ENCODE measurements at regions not wholly inside any gene's neighbourhood (a gene's known extent, or its start where the extent isn't known, plus 50 kb on each side); places are given as distances from the start of the nearest gene placed in this dataset.

GRCh38 chr2:217393585-217394032 lies 533.7 kb upstream of the TNP1 start:
- DNase-seq = peak in 14 of 42 donors; percentile 3 to 53 (median 25)
- intact Hi-C loops (cut with DNase I) = no loop called here

GRCh38 chr2:217392930-217393584 lies 533.2 kb upstream of the TNP1 start:
- no peak for DNase-seq
- intact Hi-C loops (cut with DNase I) = no loop called here

- no peak for DNase-seq
- intact Hi-C loops (cut with DNase I) = no loop called here
Observed at GRCh38 chr2:217387776-217388387, 528.0 kb upstream of the TNP1 start.

GRCh38 chr2:217386041-217386440 lies 526.2 kb upstream of the TNP1 start:
- no peak for DNase-seq
- intact Hi-C loops (cut with DNase I) = no loop called here

DNA sequence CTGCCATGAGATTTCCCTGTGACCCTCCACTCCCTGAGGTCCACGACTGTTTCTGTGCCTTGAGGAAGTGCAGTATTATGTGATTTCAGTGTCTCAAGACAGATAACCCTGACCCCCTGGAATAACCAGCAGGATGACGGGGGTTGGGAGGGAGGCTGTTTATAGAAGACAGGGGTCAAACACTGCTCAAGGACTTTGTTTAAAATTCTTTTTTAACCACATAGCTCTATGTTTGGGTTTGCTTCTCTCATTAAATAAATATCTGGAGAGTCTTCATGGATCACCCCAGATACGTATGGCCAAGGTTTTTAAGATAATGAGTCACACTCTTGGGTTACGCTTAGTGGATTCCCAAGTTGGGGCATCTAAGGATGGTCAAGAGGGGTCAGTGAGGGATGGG lies 523.8 kb upstream of the TNP1 start:
- no peak for DNase-seq
- intact Hi-C loops (cut with DNase I) = no loop called here

DNA sequence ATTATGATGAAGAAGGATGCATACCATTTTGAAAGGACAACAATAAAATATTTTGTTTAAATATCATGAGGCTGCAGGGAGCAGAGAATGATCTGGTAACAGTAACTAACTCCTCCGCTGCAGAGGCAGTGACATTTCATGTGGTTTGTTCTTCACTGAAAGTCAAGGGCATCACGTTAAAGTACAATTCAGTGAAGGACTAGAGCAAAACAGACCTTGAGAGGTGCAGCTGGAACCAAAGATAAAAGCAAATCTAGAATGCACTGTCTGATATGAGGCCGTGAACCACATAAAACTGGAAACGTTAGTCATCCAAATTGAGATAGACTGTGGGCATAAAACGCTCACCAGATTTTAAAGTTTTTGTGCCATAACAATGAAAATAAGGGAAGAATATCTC lies 522.9 kb upstream of the TNP1 start:
- intact Hi-C loops (cut with DNase I) = no loop called here
- no peak for DNase-seq

- no peak for DNase-seq
- intact Hi-C loops (cut with DNase I) = no loop called here
Observed at GRCh38 chr2:217379807-217380206, 519.9 kb upstream of the TNP1 start.

DNA sequence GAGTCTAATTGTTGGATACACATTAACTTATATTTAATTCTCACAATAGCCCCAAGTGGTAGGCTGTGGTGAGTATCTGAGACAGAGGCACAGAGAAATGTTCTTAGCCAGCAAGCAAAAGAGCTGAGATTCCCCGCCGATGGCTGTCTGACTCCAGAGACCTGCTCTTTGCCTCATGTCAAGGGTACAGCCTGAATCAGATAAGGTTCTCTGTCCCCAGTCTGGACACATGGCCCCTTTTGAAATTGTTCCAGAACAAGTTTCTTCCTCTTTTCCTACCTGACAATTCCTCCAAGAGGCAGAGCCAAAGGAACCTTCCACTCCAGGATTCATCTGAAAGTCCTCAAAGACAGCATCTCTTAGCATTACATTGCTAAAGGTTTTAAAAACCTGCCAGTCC lies 512.9 kb upstream of the TNP1 start:
- intact Hi-C loops (cut with DNase I) = no loop called here

DNA sequence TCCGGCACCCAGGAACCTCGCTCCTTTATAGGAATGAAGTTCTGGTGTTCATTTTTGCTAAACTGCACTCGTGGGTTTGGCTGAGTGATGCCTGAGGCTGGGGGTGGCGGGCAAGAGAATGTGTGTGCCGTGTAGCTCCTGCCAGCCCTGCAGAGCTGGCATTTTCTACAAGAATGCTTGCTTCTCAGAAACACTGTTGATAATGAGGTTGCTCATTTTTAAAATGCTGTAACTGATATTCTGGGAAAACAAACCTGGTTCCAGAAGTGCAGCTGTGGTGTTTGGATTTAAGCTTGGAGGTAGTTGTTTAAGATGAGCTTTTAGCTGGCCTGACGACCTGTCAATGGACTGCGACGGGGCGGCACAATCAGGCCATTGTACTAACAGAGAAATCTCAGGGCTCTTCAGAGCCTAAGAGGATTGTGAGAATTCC lies 511.9 kb upstream of the TNP1 start:
- peak; percentile 17 to 82 (median 53) for DNase-seq
- intact Hi-C loops (cut with DNase I) = no loop called here

More for the DNA sequence above, 512.9 kb upstream of the TNP1 start:
- no peak for DNase-seq

GRCh38 chr2:217370391-217370790 lies 510.5 kb upstream of the TNP1 start:
- DNase-seq = no peak
- intact Hi-C loops (cut with DNase I) = no loop called here

- no peak for DNase-seq
Observed at GRCh38 chr2:217367464-217367863, 507.6 kb upstream of the TNP1 start.

DNA sequence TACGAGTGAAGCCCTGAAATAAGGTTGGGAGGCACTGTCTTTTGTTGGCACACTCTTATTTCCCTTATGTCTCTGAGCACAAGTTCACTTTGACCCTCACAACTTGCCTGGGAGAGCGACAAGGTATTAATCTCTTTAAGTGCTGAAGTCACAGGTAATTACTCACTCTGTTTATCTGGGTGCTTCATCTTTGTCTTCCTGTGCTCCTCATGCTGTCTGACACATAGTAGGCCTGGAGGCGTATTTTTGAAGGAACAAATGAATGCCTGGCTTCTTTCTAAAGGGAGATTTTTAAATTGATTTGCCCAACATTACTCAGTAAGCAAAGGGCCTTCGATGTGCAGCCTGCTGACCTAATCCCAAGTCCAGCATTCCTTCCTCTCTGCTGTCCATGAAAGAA lies 507.1 kb upstream of the TNP1 start:
- no peak for DNase-seq
- intact Hi-C loops (cut with DNase I) = no loop called here

More at GRCh38 chr2:217367464-217367863, 507.6 kb upstream of the TNP1 start:
- intact Hi-C loops (cut with DNase I) = no loop called here

DNA sequence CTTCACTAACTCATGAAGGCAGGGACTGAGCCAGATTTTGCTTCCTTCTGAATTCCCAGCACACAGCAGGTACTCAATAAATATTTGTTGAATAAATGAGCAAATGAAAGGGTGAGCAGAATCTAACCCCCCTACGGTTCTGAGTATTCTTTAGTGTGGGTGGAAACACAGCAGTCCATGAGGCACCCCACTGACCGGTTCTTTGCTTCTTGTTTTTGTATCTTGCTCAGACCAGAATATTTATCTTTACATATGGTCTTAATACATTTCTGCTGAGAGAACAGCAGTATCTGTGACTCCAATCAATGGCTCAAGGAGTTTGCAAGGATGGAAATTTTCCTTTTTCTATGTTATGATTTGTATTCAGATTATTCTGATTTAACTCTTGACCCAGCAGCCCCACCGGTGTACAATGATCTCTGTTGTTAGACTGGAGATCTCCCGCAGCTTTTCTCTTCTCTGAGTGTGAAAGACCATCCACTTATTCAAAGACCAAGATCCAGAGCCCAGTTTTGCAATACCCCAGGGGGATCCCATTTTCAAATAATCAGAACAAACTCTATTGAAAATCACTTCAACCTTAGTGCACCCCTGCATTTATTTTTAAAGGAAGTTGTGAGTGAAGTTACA lies 506.5 kb upstream of the TNP1 start:
- intact Hi-C loops (cut with DNase I) = no loop called here
- DNase-seq = no peak

DNA sequence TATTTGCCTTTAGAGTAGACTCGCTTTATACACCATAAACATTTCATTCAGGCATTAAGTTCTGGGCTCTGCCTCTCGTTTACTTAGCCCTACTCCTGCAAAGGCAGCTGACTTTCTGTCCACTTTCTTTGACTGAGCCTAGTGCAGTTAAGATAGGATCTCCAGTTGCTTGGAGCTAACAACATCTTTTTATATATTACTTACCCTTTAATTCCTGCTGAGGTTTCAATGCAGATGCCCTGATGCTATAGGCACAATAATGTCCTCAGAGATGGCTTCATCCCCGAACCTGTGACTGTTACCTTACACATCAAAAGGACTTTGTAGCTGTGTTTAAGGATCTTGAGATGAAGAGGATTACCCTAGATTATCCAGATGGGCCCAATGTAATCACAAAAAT lies 505.8 kb upstream of the TNP1 start:
- intact Hi-C loops (cut with DNase I) = no loop called here
- DNase-seq = no peak

- intact Hi-C loops (cut with DNase I) = no loop called here
- no peak for DNase-seq
Observed at GRCh38 chr2:217364224-217364623, 504.4 kb upstream of the TNP1 start.

- DNase-seq = no peak
- intact Hi-C loops (cut with DNase I) = no loop called here
Observed at GRCh38 chr2:217363470-217363869, 503.6 kb upstream of the TNP1 start.

DNA sequence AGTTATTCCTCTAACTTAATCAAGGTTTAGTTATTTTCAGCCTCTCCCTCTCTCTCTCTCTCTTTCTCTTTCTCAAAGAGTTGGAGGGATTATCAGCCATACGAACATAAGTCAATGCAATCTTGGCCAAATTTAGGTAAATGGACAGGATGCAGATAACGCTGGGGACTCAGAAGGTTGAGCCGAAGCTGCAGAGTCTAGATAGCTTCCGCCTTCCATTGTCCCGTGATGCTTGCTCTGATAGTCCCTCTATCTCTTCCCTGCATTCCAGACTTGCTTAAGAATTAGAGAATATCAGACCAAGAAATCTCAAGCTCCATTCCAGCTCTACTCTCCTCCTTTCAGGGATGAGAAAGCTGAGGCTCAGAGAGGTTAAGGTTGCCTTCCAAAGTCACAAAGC lies 502.8 kb upstream of the TNP1 start:
- DNase-seq = no peak
- intact Hi-C loops (cut with DNase I) = no loop called here

DNA sequence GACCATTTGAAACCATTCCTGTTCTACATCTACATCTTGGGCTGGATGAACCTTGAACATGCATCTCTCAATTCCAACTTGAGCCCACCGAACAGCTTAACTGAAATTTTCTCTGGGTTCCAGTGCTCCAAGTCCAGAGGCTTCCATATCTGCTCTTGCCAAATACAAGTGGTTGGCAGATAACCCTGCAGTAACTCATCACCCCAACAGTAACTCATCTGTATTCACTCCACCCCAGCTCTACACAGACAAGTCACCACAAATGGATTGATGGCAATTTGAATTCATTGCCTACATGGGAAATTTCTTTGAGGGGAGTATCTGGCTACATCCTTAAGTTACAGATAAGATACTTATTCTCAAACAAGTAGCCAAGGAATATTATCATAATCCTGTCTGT lies 502.4 kb upstream of the TNP1 start:
- intact Hi-C loops (cut with DNase I) = no loop called here
- DNase-seq = no peak

- DNase-seq = no peak
- intact Hi-C loops (cut with DNase I) = no loop called here
Observed at GRCh38 chr2:217361483-217361880, 501.6 kb upstream of the TNP1 start.

DNA sequence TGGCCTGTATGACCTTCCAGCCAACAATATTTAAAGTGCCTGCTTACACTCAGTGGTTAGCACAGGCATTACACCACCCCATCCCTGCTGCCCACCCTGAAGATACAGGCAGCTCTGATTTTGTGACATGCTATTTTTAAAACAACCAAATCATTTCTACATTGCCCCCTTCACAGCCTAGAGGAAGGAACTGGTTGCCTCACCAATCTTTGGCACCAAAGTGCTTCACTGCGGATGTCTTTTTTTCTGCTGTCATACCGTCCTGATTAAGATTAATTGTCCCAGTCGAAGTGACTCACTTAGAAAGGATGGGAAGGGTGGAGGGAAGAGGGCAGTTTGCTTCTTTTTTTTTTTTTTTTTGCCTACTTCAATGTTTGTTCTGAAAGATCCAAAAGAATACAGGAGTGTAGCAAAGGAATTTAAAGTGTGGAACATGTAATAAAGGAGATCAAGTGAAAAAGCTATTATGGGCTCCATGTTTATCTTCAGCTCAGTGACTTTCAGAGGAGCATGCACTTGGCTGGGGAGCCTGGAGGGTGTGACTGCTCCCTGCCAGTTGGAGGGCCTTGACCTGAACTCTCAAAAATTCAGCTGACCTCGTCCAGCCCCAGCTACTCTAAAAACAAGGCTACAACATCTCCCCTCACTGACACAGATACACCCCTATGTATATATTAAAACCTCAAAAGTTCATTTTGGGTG lies 501.1 kb upstream of the TNP1 start:
- intact Hi-C loops (cut with DNase I) = no loop called here
- DNase-seq = no peak
